ENCODE measurements at regions not wholly inside any gene's neighbourhood (a gene's known extent, or its start where the extent isn't known, plus 50 kb on each side); places are given as distances from the start of the nearest gene placed in this dataset.

DNA sequence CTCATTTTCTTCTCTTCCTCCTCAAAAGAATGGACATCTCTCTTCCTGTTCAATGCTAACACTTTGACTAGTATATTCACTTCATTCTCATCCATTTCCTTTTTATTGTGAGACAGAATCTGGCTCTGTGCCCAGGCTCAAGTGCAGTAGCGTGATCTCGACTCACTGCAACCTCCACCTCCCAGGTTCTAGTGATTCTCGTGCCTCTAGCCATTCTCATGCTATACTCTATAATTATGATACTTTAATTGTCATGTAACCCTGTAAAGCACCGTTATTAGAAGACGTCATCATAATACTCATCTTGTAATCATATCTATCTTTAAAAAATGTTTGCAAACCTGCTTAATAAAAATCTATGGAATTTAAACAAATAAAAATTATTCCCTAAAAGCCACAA is 107.0 kb downstream of the SHOX2 start:
- Histone ChIP-seq H3K36me3 (no peaks in the 10 kb centered on the region), H3K27me3 (no peaks in the 10 kb centered on the region), H3K4me3 (no peak overlapping the region), H3K4me1 (no peaks in the 10 kb centered on the region), H3K27ac (no peak overlapping the region), H3K9me3 (no peaks in the 10 kb centered on the region)
- intact Hi-C loops (cut with DNase I), result no loop called here
- ATAC-seq (no peak), FAIRE-seq (no peak), DNase-seq (no peak)
- TF ChIP-seq, protein P1, sequence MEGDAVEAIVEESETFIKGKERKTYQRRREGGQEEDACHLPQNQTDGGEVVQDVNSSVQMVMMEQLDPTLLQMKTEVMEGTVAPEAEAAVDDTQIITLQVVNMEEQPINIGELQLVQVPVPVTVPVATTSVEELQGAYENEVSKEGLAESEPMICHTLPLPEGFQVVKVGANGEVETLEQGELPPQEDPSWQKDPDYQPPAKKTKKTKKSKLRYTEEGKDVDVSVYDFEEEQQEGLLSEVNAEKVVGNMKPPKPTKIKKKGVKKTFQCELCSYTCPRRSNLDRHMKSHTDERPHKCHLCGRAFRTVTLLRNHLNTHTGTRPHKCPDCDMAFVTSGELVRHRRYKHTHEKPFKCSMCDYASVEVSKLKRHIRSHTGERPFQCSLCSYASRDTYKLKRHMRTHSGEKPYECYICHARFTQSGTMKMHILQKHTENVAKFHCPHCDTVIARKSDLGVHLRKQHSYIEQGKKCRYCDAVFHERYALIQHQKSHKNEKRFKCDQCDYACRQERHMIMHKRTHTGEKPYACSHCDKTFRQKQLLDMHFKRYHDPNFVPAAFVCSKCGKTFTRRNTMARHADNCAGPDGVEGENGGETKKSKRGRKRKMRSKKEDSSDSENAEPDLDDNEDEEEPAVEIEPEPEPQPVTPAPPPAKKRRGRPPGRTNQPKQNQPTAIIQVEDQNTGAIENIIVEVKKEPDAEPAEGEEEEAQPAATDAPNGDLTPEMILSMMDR (IDR thresholded peaks at IDR 0.05), result no peak
- WGBS, 2 donors, result 57 to 66% methylated on average over 5 of the region's 5 CpGs

DNA sequence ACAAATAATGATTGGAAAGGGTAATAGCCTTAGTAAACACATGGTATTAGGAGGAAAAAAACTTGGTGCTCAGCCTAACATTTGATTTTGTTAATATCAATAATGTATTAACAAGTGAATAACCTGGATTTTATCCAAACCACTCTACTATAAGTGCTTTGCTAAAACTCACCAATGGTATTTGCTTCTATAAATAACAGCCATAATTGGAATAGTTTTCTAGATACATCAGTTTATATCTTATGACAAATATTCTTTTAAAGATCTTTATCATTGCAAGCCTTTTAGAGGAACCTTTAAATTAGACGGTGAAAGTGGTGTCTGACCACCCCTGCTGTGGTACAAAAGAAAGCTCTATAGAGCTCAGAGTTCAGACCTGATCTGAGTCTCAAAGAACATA is 123.9 kb downstream of the SHOX2 start:
- 25 to 27% methylated on average over 1 of the region's 1 CpG for WGBS, 2 donors
- no peaks in the 10 kb centered on the region for H3K4me1 ChIP-seq
- no peaks in the 10 kb centered on the region for H3K9me3 ChIP-seq
- H3K27ac ChIP-seq, result no peak overlapping the region
- TF ChIP-seq, protein P1 (IDR thresholded peaks at IDR 0.05), result no peak
- no peak for FAIRE-seq
- H3K27me3 ChIP-seq, result no peaks in the 10 kb centered on the region
- no peak for DNase-seq
- intact Hi-C loops (cut with DNase I), result no loop called here
- no peak overlapping the region for H3K4me3 ChIP-seq
- no peaks in the 10 kb centered on the region for H3K36me3 ChIP-seq
- ATAC-seq, result no peak

DNA sequence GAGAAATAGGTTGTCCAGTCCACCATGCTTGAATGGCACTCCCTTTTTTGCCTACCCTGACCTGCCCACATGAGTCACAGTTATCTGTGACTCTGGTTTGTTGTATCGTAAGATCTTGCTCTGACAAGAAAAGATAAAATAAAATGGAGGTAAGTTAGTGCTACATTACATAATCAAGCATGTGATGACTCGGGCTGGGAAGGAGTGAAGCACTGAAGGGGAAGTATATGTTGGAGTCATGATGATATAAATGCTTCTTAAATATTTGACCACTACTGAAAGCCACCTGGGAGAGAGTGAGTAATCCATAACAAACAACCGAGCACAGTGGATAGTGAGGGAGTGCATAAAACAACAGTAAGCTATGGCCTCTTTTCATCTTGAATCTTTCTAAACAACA is 124.4 kb downstream of the SHOX2 start:
- DNase-seq (no peak), ATAC-seq (no peak), FAIRE-seq (no peak)
- H3K27me3 ChIP-seq, result no peaks in the 10 kb centered on the region
- 26% methylated on average over 3 of the region's 3 CpGs for WGBS, 2 donors
- H3K9me3 ChIP-seq, result no peaks in the 10 kb centered on the region
- intact Hi-C loops (cut with DNase I), result no loop called here
- no peak overlapping the region for H3K27ac ChIP-seq
- H3K4me3 ChIP-seq, result no peak overlapping the region
- no peaks in the 10 kb centered on the region for H3K36me3 ChIP-seq
- H3K4me1 ChIP-seq, result no peaks in the 10 kb centered on the region
- TF ChIP-seq, protein P1 (IDR thresholded peaks at IDR 0.05), result no peak

DNA sequence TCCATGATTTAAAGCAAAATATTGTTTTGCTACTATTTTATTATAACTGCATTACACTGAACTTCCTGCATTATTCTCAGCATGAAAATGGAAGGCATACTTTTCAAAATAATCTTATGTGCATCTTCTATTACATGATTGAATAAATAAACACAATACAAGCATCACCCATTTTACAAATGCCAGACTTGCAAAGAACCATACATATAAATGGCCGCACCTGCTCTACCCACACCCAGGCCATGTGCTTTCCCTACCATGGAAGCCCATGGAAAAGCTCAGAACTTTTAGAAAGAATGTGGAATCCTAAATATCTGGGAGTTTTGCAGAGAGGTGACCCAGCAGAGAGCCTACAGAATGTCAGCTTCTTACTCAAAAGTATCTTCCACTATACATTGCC is 127.2 kb downstream of the SHOX2 start:
- 88 to 90% methylated on average over 1 of the region's 1 CpG for WGBS, 2 donors
- Histone ChIP-seq H3K9me3 (no peaks in the 10 kb centered on the region), H3K4me3 (no peak overlapping the region), H3K36me3 (no peaks in the 10 kb centered on the region), H3K4me1 (no peaks in the 10 kb centered on the region), H3K27ac (no peak overlapping the region), H3K27me3 (no peaks in the 10 kb centered on the region)
- TF ChIP-seq, protein P1 (IDR thresholded peaks at IDR 0.05), result no peak
- no peak for FAIRE-seq
- DNase-seq, result no peak
- intact Hi-C loops (cut with DNase I), result no loop called here
- ATAC-seq, result no peak

DNA sequence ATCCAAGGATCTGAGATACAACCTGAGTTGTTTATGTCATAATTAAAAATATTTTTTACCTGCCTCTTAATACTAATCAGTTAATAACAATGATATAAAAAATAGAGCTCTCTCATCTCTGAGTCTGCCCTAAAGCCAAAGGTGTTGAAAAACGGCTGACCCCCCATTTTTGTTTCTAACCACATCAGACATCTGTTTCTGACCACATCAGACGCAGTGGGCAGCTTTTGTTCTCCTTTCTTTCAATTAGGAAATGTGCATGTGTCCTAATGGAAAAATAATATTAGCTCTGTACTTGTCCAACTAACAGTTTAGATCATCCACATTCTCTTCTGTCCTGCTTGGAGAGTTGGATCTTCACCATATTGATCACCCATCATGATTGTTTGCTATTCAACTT is 144.6 kb downstream of the SHOX2 start:
- DNase-seq (no peak), FAIRE-seq (no peak), ATAC-seq (no peak)
- Histone ChIP-seq H3K4me1 (no peaks in the 10 kb centered on the region), H3K27me3 (no peaks in the 10 kb centered on the region), H3K9me3 (no peaks in the 10 kb centered on the region), H3K4me3 (no peak overlapping the region), H3K36me3 (no peaks in the 10 kb centered on the region), H3K27ac (no peak overlapping the region)
- 39 to 46% methylated on average over 2 of the region's 2 CpGs for WGBS, 2 donors
- TF ChIP-seq, protein P1 (IDR thresholded peaks at IDR 0.05), result no peak
- intact Hi-C loops (cut with DNase I), result no loop called here

All from pancreas (tissue), 10 donors.